C4-2B (cell line): ENCODE measurements at regions not wholly inside any gene's neighbourhood (a gene's known extent, or its start where the extent isn't known, plus 50 kb on each side); places are given as distances from the start of the nearest gene placed in this dataset.

Experiments used
- H3K27ac ChIP-seq: fragments of 450-650 bp; 2 replicates; pipeline ENCODE4 v1.5.1; 2017
- CTCF ChIP-seq: fragments of 450-650 bp; conservative IDR thresholded peaks from 2 replicates; pipeline ENCODE4 v1.5.1; 2017; ENCODE audit warnings: mild to moderate bottlenecking
- ZFX ChIP-seq: fragments of 450-650 bp; IDR thresholded peaks from 2 replicates; pipeline ENCODE4 v1.6.1; 2017

- H3K27ac ChIP-seq, result no peak overlapping the region
These were observed 669.3 kb downstream of the PLA2G4A start for GRCh38 chr1:187498028-187498427.

GRCh38 chr1:187504779-187505178 lies 676.0 kb downstream of the PLA2G4A start:
- no peak for TF ChIP-seq CTCF
- no peak for TF ChIP-seq ZFX
- no peak overlapping the region for H3K27ac ChIP-seq

More at GRCh38 chr1:187498028-187498427, 669.3 kb downstream of the PLA2G4A start:
- no peak for TF ChIP-seq ZFX
- TF ChIP-seq CTCF, result no peak

- no peak overlapping the region for H3K27ac ChIP-seq
- TF ChIP-seq ZFX, result no peak
- TF ChIP-seq CTCF, result no peak
These were observed 680.3 kb downstream of the PLA2G4A start for GRCh38 chr1:187509091-187509490.

GRCh38 chr1:187513190-187513589 lies 684.4 kb downstream of the PLA2G4A start:
- TF ChIP-seq ZFX (no peak), CTCF (0 out of 2 replicates have a peak, but pooled peaks have one; percentile 7)
- H3K27ac ChIP-seq, result no peak overlapping the region

- no peak overlapping the region for H3K27ac ChIP-seq
- TF ChIP-seq ZFX (no peak), CTCF (no peak)
These were observed 685.4 kb downstream of the PLA2G4A start for GRCh38 chr1:187514110-187514509.

GRCh38 chr1:187516874-187517273 lies 688.1 kb downstream of the PLA2G4A start:
- H3K27ac ChIP-seq, result no peak overlapping the region
- TF ChIP-seq CTCF (no peak), ZFX (no peak)

- no peak overlapping the region for H3K27ac ChIP-seq
- TF ChIP-seq CTCF (no peak), ZFX (no peak)
These were observed 688.8 kb downstream of the PLA2G4A start for GRCh38 chr1:187517546-187517945.
